SU-DHL-6 (cell line): ENCODE measurements at regions not wholly inside any gene's neighbourhood (a gene's known extent, or its start where the extent isn't known, plus 50 kb on each side); places are given as distances from the start of the nearest gene placed in this dataset.

Experiments used
- EZH2phosphoT487 ChIP-seq: fragments of 200-600 bp; sonication (generic), shearing (Covaris generic); conservative IDR thresholded peaks from 2 replicates; pipeline ENCODE4 v1.6.1; 2018; ENCODE audit warnings: mild to moderate bottlenecking, antibody characterized with exemption, low read length, moderate library complexity, mixed read lengths
- TF ChIP-seq, protein P1 (sequence below): fragments of 200-600 bp; sonication (generic); IDR thresholded peaks from one replicate; pipeline ENCODE4 v1.5.1; 2017; ENCODE audit warnings: antibody characterized with exemption, mild to moderate bottlenecking, low read length, moderate library complexity; ENCODE audit not compliant: insufficient read depth, poor library complexity, severe bottlenecking

- TF ChIP-seq, protein P1, sequence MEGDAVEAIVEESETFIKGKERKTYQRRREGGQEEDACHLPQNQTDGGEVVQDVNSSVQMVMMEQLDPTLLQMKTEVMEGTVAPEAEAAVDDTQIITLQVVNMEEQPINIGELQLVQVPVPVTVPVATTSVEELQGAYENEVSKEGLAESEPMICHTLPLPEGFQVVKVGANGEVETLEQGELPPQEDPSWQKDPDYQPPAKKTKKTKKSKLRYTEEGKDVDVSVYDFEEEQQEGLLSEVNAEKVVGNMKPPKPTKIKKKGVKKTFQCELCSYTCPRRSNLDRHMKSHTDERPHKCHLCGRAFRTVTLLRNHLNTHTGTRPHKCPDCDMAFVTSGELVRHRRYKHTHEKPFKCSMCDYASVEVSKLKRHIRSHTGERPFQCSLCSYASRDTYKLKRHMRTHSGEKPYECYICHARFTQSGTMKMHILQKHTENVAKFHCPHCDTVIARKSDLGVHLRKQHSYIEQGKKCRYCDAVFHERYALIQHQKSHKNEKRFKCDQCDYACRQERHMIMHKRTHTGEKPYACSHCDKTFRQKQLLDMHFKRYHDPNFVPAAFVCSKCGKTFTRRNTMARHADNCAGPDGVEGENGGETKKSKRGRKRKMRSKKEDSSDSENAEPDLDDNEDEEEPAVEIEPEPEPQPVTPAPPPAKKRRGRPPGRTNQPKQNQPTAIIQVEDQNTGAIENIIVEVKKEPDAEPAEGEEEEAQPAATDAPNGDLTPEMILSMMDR = no peak
- TF ChIP-seq EZH2phosphoT487 = no peak
Observed at GRCh38 chr19:46951171-46951986, 68.3 kb upstream of the NPAS1 start.
